ENCODE measurements at regions not wholly inside any gene's neighbourhood (a gene's known extent, or its start where the extent isn't known, plus 50 kb on each side); places are given as distances from the start of the nearest gene placed in this dataset.

GRCh38 chr17:59490216-59490615 lies 75.2 kb upstream of the DHX40 start:
- no peaks in the 10 kb centered on the region for H3K27me3 ChIP-seq (ENCODE audit: insufficient read depth, low read length)
- no peak for TF ChIP-seq CTCF (conservative IDR thresholded peaks at IDR 0.05)
- no peak overlapping the region for H3K14ac ChIP-seq (ENCODE audit: insufficient read depth, low read length)
- no peak overlapping the region for H2BK15ac ChIP-seq (ENCODE audit: low read depth, low read length)
- no peak for DNase-seq
- no peak overlapping the region for H3K56ac ChIP-seq (ENCODE audit: insufficient read length, low read depth, low read length)
- H3K27ac ChIP-seq (ENCODE audit: insufficient read length, low read depth, low read length), result no peak overlapping the region
- H4K8ac ChIP-seq (replicated peaks; ENCODE audit: insufficient read length, low read depth, low read length), result no peak overlapping the region
- no CpG with 5 or more reads among the region's 3 CpGs for WGBS (ENCODE audit: extremely low coverage, insufficient read length, low lambda C conversion rate)
- no peak overlapping the region for H2AK5ac ChIP-seq (ENCODE audit: insufficient read length, low read length)
- H3K27me3 Mint-ChIP-seq (ENCODE audit: low read depth), result peaks cover 8% of the 10 kb centered on the region
- no peak overlapping the region for H3K18ac ChIP-seq (ENCODE audit: insufficient read length, low read depth, low read length)
- no peaks in the 10 kb centered on the region for H3K9me3 ChIP-seq (ENCODE audit: control insufficient read depth, low read depth, low read length)
- H3K79me1 ChIP-seq (ENCODE audit: insufficient read depth, low read depth, low read length, poor library complexity, severe bottlenecking), result no peaks in the 10 kb centered on the region
- H3K79me2 ChIP-seq (ENCODE audit: insufficient read depth, low read length), result no peaks in the 10 kb centered on the region
- H3K23ac ChIP-seq (ENCODE audit: insufficient read length, low read depth, low read length), result no peak overlapping the region
- no peaks in the 10 kb centered on the region for H3K36me3 Mint-ChIP-seq (ENCODE audit: insufficient read depth in 1 of 3, low read depth in 3 of 3)
- no peak overlapping the region for H2AFZ ChIP-seq (ENCODE audit: low read length)
- no peak overlapping the region for H4K91ac ChIP-seq (ENCODE audit: insufficient read length, low read depth, low read length)
- H3K27ac Mint-ChIP-seq, result no peak overlapping the region
- no peak overlapping the region for H2BK120ac ChIP-seq (ENCODE audit: low read depth, low read length, poor library complexity, severe bottlenecking)
- H2BK12ac ChIP-seq (ENCODE audit: insufficient read length, low read depth, low read length), result no peak overlapping the region
- H3K4me1 Mint-ChIP-seq, result 0 out of 4 replicates have a peak, but pooled peaks cover 0 to 2% of the 10 kb centered on the region in 2 experiments
- no peak overlapping the region for H2BK20ac ChIP-seq (ENCODE audit: low read depth, low read length, poor library complexity, severe bottlenecking)
- H3K9ac ChIP-seq (ENCODE audit: extremely low read depth, insufficient read length, low read length), result no peak overlapping the region
- no peak overlapping the region for H3K4me2 ChIP-seq (ENCODE audit: insufficient read depth, insufficient read length, low read length)
- H3K4me1 ChIP-seq (ENCODE audit: insufficient read depth, low read length), result no peaks in the 10 kb centered on the region
- H3T11ph ChIP-seq (ENCODE audit: low read length), result no peak overlapping the region
- H3K4me3 Mint-ChIP-seq, result no peak overlapping the region
- no peaks in the 10 kb centered on the region for H3K23me2 ChIP-seq (ENCODE audit: insufficient read length, low read depth, low read length, poor library complexity, severe bottlenecking)
- no peak overlapping the region for H4K5ac ChIP-seq (ENCODE audit: insufficient read length, low read depth, low read length)
- H4K20me1 ChIP-seq (ENCODE audit: control insufficient read depth, insufficient read depth, insufficient read length), result no peaks in the 10 kb centered on the region
- no peak overlapping the region for H3K4ac ChIP-seq (ENCODE audit: low read depth, low read length)
- H3K9me3 Mint-ChIP-seq, result no peaks in the 10 kb centered on the region; a peak in 1 of 5 replicates
- no peak overlapping the region for H2BK5ac ChIP-seq (ENCODE audit: insufficient read length, low read length)
